ENCODE measurements at regions not wholly inside any gene's neighbourhood (a gene's known extent, or its start where the extent isn't known, plus 50 kb on each side); places are given as distances from the start of the nearest gene placed in this dataset.
"Not testable (repeated sequence)": the region's sequence is repeated elsewhere in the genome, so short reads cannot be mapped to it uniquely, and the experiment has no call there.

DNA sequence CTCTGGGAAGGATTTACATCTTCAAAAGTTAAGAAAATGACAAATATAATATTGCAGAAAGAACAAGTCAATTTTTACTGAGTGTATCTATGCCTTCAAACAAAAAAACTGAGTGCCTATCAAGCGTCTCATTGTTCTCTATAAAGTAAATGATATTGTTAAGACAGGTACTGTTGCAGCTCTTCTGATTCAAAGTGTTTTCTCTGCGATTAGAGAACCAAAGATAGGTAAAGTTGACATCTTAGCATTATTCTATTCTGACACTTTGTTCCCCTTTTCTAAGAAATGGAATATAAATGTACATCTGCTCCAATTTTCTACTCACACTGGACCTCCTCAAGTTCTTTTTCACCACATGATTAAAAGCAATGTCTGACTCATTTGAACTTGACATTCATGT lies 1317.7 kb downstream of the CDH11 start:
- WGBS (ENCODE audit: insufficient coverage, insufficient read length): no CpG with 5 or more reads among the region's 2 CpGs
- Histone ChIP-seq H3K9me3 (ENCODE audit: control insufficient read depth, insufficient read depth, low read length) (no peaks in the 10 kb centered on the region), H3K4me3 (ENCODE audit: low read length) (no peak overlapping the region), H3K27me3 (ENCODE audit: control insufficient read depth, insufficient read depth, low read length) (no peaks in the 10 kb centered on the region), H3K4me1 (ENCODE audit: control insufficient read depth, insufficient read depth, low read length) (no peaks in the 10 kb centered on the region), H3K36me3 (ENCODE audit: control insufficient read depth, insufficient read depth, low read length) (no peaks in the 10 kb centered on the region), H3K27ac (ENCODE audit: low read length) (no peak overlapping the region)
- DNase-seq (ENCODE audit: low read depth, low spot score): no peak

- Histone ChIP-seq H3K27me3 (ENCODE audit: control insufficient read depth, insufficient read depth, low read length) (no peaks in the 10 kb centered on the region), H3K9me3 (ENCODE audit: control insufficient read depth, insufficient read depth, low read length) (peaks cover 2% of the 10 kb centered on the region), H3K27ac (ENCODE audit: low read length) (no peak overlapping the region), H3K4me1 (ENCODE audit: control insufficient read depth, insufficient read depth, low read length) (no peaks in the 10 kb centered on the region), H3K4me3 (ENCODE audit: low read length) (no peak overlapping the region), H3K36me3 (ENCODE audit: control insufficient read depth, insufficient read depth, low read length) (no peaks in the 10 kb centered on the region)
- no CpG with 5 or more reads among the region's 2 CpGs for WGBS (ENCODE audit: insufficient coverage, insufficient read length)
- DNase-seq (ENCODE audit: low read depth, low spot score): no peak
Measured at GRCh38 chr16:63789603-63790002, 1332.3 kb downstream of the CDH11 start.

- no CpG with 5 or more reads among the region's 1 CpG for WGBS (ENCODE audit: insufficient coverage, insufficient read length)
- DNase-seq (ENCODE audit: low read depth, low spot score): no peak
Measured at GRCh38 chr16:63787014-63787413, 1334.8 kb downstream of the CDH11 start.

DNA sequence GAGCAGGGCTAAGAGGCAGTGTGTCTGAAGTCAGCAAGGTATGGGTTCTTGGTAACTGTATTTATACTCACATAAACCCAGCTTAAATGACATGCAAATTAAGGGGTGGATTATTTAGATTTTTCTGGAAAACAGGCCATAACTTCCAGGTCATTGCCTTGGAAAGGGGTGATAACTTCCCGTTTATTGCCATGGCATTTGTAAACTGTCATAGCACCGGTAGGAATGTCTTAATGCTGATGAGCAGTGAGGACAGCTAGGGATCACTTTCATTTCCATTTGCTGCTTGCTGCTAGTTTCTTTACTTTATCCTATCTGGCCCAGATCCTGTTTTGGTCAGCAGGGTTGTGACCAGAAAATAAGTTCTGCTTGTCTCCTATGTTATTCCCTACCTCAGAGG lies 1336.7 kb downstream of the CDH11 start:
- no peaks in the 10 kb centered on the region for H3K36me3 ChIP-seq (ENCODE audit: control insufficient read depth, insufficient read depth, low read length)
- no peak for DNase-seq (ENCODE audit: low read depth, low spot score)
- no peak overlapping the region for H3K4me3 ChIP-seq (ENCODE audit: low read length)
- H3K9me3 ChIP-seq (ENCODE audit: control insufficient read depth, insufficient read depth, low read length): peaks cover 2% of the 10 kb centered on the region
- no CpG with 5 or more reads among the region's 2 CpGs for WGBS (ENCODE audit: insufficient coverage, insufficient read length)
- H3K4me1 ChIP-seq (ENCODE audit: control insufficient read depth, insufficient read depth, low read length): no peaks in the 10 kb centered on the region
- no peak overlapping the region for H3K27ac ChIP-seq (ENCODE audit: low read length)
- no peaks in the 10 kb centered on the region for H3K27me3 ChIP-seq (ENCODE audit: control insufficient read depth, insufficient read depth, low read length)

More at GRCh38 chr16:63787014-63787413, 1334.8 kb downstream of the CDH11 start:
- H3K27ac ChIP-seq (ENCODE audit: low read length): no peak overlapping the region
- H3K4me3 ChIP-seq (ENCODE audit: low read length): no peak overlapping the region
- no peaks in the 10 kb centered on the region for H3K36me3 ChIP-seq (ENCODE audit: control insufficient read depth, insufficient read depth, low read length)
- no peaks in the 10 kb centered on the region for H3K4me1 ChIP-seq (ENCODE audit: control insufficient read depth, insufficient read depth, low read length)
- H3K9me3 ChIP-seq (ENCODE audit: control insufficient read depth, insufficient read depth, low read length): peaks cover 2% of the 10 kb centered on the region
- H3K27me3 ChIP-seq (ENCODE audit: control insufficient read depth, insufficient read depth, low read length): no peaks in the 10 kb centered on the region

GRCh38 chr16:63776437-63776836 lies 1345.4 kb downstream of the CDH11 start:
- no peaks in the 10 kb centered on the region for H3K4me1 ChIP-seq (ENCODE audit: control insufficient read depth, insufficient read depth, low read length)
- no peaks in the 10 kb centered on the region for H3K9me3 ChIP-seq (ENCODE audit: control insufficient read depth, insufficient read depth, low read length)
- no peak overlapping the region for H3K4me3 ChIP-seq (ENCODE audit: low read length)
- no peak overlapping the region for H3K27ac ChIP-seq (ENCODE audit: low read length)
- no peak for DNase-seq (ENCODE audit: low read depth, low spot score)
- no peaks in the 10 kb centered on the region for H3K27me3 ChIP-seq (ENCODE audit: control insufficient read depth, insufficient read depth, low read length)
- no peaks in the 10 kb centered on the region for H3K36me3 ChIP-seq (ENCODE audit: control insufficient read depth, insufficient read depth, low read length)

DNA sequence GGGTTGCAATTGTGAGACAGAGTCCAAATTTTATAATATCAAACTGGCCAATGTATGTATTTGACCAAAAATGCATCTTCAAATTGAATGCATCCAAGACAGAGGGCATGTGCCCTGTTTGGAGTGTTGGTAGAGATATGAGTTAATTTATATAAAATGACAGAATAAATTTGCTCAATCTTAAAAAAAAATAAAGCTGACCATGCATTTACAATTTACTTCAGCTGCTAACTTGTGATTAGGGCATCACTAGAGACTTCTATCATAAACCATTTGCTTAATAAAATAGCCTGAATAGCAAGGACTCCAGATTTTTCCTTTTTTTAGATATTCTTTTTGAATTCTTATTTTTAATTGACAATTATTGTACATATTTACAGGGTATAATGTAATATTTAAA lies 1345.8 kb downstream of the CDH11 start:
- no peak overlapping the region for H3K27ac ChIP-seq (ENCODE audit: low read length)

DNA sequence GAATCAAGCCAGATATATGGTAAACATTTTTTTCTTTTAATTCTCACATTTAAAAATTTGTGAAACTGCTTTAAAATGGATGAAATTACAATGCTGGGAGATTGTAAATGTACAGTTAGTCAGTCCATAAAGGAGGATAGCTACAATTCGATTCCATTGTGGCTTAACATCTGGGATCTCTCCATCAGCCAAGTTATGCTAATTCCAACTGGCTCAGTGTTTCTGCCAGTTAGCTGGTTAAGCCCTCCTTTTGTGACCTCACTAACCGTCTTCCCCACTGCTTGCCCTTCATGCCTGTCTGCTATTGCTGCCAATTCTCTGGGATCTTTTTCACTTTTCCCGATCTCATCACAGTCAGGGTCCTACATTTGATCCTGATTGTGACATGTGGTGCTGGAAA lies 1347.6 kb downstream of the CDH11 start:
- Histone ChIP-seq H3K27me3 (ENCODE audit: control insufficient read depth, insufficient read depth, low read length) (no peaks in the 10 kb centered on the region), H3K36me3 (ENCODE audit: control insufficient read depth, insufficient read depth, low read length) (no peaks in the 10 kb centered on the region), H3K27ac (ENCODE audit: low read length) (no peak overlapping the region), H3K4me1 (ENCODE audit: control insufficient read depth, insufficient read depth, low read length) (no peaks in the 10 kb centered on the region), H3K4me3 (ENCODE audit: low read length) (no peak overlapping the region), H3K9me3 (ENCODE audit: control insufficient read depth, insufficient read depth, low read length) (no peaks in the 10 kb centered on the region)
- no CpG with 5 or more reads among the region's 3 CpGs for WGBS (ENCODE audit: insufficient coverage, insufficient read length)
- DNase-seq (ENCODE audit: low read depth, low spot score): no peak

More for the DNA sequence above, 1345.8 kb downstream of the CDH11 start:
- Histone ChIP-seq H3K4me1 (ENCODE audit: control insufficient read depth, insufficient read depth, low read length) (no peaks in the 10 kb centered on the region), H3K9me3 (ENCODE audit: control insufficient read depth, insufficient read depth, low read length) (no peaks in the 10 kb centered on the region), H3K36me3 (ENCODE audit: control insufficient read depth, insufficient read depth, low read length) (no peaks in the 10 kb centered on the region), H3K27me3 (ENCODE audit: control insufficient read depth, insufficient read depth, low read length) (no peaks in the 10 kb centered on the region), H3K4me3 (ENCODE audit: low read length) (no peak overlapping the region)
- DNase-seq (ENCODE audit: low read depth, low spot score): no peak

DNA sequence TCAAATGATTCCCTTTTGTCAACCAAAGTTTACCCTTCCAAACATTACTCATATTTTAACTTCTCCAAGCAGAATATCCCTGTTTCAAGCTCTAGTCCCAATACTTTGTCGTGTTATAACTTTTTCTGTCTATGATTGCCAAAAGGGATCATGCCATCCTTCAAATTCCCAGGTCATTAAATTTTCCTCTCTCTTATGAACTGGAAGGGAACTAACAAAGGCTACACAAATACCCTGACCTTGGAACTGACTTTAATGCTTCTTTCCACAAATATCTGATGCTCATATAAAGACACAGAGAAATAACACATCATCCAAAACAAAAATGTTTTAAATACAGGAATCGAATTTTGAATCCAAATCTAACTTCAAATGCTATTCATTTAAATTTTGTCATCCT lies 1352.7 kb downstream of the CDH11 start:
- Histone ChIP-seq H3K27me3 (ENCODE audit: control insufficient read depth, insufficient read depth, low read length) (no peaks in the 10 kb centered on the region), H3K36me3 (ENCODE audit: control insufficient read depth, insufficient read depth, low read length) (no peaks in the 10 kb centered on the region), H3K27ac (ENCODE audit: low read length) (no peak overlapping the region), H3K4me3 (ENCODE audit: low read length) (no peak overlapping the region), H3K9me3 (ENCODE audit: control insufficient read depth, insufficient read depth, low read length) (no peaks in the 10 kb centered on the region), H3K4me1 (ENCODE audit: control insufficient read depth, insufficient read depth, low read length) (no peaks in the 10 kb centered on the region)
- no CpG with 5 or more reads among the region's 2 CpGs for WGBS (ENCODE audit: insufficient coverage, insufficient read length)
- no peak for DNase-seq (ENCODE audit: low read depth, low spot score)

GRCh38 chr16:63760246-63760645 lies 1361.6 kb downstream of the CDH11 start:
- H3K4me1 ChIP-seq (ENCODE audit: control insufficient read depth, insufficient read depth, low read length); H3K36me3 ChIP-seq (ENCODE audit: control insufficient read depth, insufficient read depth, low read length); DNase-seq (ENCODE audit: low read depth, low spot score); H3K27me3 ChIP-seq (ENCODE audit: control insufficient read depth, insufficient read depth, low read length); H3K27ac ChIP-seq (ENCODE audit: low read length); H3K9me3 ChIP-seq (ENCODE audit: control insufficient read depth, insufficient read depth, low read length); H3K4me3 ChIP-seq (ENCODE audit: low read length): not testable (repeated sequence)
- 100% methylated on average over 1 of the region's 11 CpGs for WGBS (ENCODE audit: insufficient coverage, insufficient read length)

- Histone ChIP-seq H3K9me3 (ENCODE audit: control insufficient read depth, insufficient read depth, low read length) (no peaks in the 10 kb centered on the region), H3K4me3 (ENCODE audit: low read length) (no peak overlapping the region), H3K27me3 (ENCODE audit: control insufficient read depth, insufficient read depth, low read length) (no peaks in the 10 kb centered on the region), H3K4me1 (ENCODE audit: control insufficient read depth, insufficient read depth, low read length) (no peaks in the 10 kb centered on the region), H3K27ac (ENCODE audit: low read length) (no peak overlapping the region), H3K36me3 (ENCODE audit: control insufficient read depth, insufficient read depth, low read length) (no peaks in the 10 kb centered on the region)
- DNase-seq (ENCODE audit: low read depth, low spot score): no peak
Measured at GRCh38 chr16:63752347-63752746, 1369.5 kb downstream of the CDH11 start.

GRCh38 chr16:63749276-63749675 lies 1372.6 kb downstream of the CDH11 start:
- Histone ChIP-seq H3K9me3 (ENCODE audit: control insufficient read depth, insufficient read depth, low read length) (no peaks in the 10 kb centered on the region), H3K27me3 (ENCODE audit: control insufficient read depth, insufficient read depth, low read length) (no peaks in the 10 kb centered on the region), H3K4me1 (ENCODE audit: control insufficient read depth, insufficient read depth, low read length) (no peaks in the 10 kb centered on the region), H3K36me3 (ENCODE audit: control insufficient read depth, insufficient read depth, low read length) (no peaks in the 10 kb centered on the region), H3K27ac (ENCODE audit: low read length) (no peak overlapping the region), H3K4me3 (ENCODE audit: low read length) (no peak overlapping the region)
- no peak for DNase-seq (ENCODE audit: low read depth, low spot score)
